CD4-positive, alpha-beta T cell treated with Interleukin-6 for 4 hours (primary cell): ENCODE measurements at regions not wholly inside any gene's neighbourhood (a gene's known extent, or its start where the extent isn't known, plus 50 kb on each side); places are given as distances from the start of the nearest gene placed in this dataset.

Source experiments
- DNase-seq: peaks from one replicate; pipeline ENCODE4 v3.0.0-alpha.2; 2020; ENCODE audit warnings: mixed read lengths

- no peak for DNase-seq
Observed at GRCh38 chr14:98093111-98093510, 1178.9 kb downstream of the BCL11B start.

GRCh38 chr14:98099527-98099926 lies 1172.5 kb downstream of the BCL11B start:
- no peak for DNase-seq

GRCh38 chr14:98101323-98101722 lies 1170.7 kb downstream of the BCL11B start:
- no peak for DNase-seq

- DNase-seq: peak; percentile 49
Observed at GRCh38 chr14:98103705-98104104, 1168.3 kb downstream of the BCL11B start.

DNA sequence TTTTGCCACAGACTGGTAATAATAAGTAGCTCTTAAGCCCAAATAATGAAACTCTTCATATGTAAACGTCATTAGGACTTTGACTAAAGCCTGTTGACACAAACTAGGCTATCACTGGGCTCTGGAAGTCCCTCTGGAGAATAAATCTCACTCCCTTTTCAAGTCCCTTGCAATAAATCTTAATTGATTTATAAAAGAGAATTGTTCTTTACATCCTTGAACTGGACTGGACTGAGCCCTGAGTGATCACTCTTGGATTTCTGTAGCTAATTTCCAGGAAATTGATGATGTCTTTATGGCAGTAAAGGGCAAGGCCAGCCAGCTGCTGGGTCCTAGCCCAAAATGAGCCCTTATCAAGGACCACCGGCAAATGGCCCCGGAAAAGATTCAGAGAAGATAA lies 1162.7 kb downstream of the BCL11B start:
- no peak for DNase-seq

DNA sequence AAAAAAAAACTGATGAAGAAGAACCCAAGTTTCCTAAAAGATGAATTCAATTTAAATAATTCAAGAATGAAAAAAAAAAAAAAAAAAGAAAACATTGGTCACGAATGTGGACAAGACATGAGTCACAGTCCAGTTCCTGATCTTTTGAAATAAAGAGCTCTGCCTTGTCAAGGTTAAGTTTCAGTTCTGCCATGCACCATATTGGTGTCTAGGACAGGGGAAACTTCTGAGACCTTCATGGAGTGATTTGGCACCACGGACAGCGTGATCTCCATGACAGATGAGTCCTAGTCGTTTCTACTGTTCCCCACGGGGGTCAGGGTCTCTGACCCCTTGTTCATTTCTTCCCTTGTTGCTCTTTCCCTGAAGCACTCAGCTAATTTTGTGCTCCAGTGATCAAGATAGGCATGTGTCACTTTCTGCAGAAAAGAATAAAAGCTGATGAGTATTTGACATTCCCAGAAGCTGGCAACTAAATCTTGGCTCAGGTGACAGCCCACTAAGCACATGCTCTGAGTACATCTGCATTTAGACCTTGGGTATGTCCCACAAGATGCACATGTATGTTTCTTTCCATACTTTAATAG lies 1159.7 kb downstream of the BCL11B start:
- DNase-seq: no peak

GRCh38 chr14:98114122-98114895 lies 1157.7 kb downstream of the BCL11B start:
- no peak for DNase-seq

- no peak for DNase-seq
Observed at GRCh38 chr14:98114946-98115345, 1157.1 kb downstream of the BCL11B start.

DNA sequence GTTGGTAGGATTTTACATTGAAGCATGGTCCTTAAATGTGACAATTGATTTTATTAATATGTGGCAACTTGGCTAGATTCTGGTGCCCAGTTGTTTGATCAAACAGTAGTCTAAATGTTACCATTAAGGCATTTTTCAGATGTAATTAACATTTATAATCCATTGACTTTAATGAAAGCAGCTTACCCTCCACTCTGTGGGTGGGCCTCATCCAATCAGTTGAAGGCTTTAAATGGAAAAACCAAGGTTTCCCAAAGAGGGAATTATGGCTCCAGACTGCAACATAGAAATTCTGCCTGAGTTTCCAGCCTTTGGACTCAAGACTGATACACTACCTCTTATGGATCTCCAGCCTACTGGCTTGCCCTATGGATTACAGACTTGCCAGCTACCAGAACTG lies 1153.2 kb downstream of the BCL11B start:
- no peak for DNase-seq

DNA sequence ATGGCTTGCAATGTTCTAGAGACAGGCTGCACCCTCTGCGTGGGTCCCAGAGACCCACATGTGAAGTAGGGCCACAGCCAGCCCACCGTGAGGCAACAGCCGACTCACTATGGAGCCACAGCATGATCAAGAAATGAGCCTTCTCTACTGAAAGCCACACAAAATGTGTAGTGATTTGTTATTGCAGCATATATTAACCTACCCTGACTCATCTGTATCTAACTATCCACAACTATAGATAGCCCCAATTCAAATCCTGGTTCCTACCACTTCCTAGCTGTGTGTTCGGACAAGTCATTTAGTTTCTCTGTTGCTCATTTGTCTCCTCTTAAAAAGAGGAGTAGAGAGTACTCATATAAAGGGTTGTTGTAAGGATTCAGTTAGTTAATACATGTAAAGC lies 1152.3 kb downstream of the BCL11B start:
- no peak for DNase-seq

DNA sequence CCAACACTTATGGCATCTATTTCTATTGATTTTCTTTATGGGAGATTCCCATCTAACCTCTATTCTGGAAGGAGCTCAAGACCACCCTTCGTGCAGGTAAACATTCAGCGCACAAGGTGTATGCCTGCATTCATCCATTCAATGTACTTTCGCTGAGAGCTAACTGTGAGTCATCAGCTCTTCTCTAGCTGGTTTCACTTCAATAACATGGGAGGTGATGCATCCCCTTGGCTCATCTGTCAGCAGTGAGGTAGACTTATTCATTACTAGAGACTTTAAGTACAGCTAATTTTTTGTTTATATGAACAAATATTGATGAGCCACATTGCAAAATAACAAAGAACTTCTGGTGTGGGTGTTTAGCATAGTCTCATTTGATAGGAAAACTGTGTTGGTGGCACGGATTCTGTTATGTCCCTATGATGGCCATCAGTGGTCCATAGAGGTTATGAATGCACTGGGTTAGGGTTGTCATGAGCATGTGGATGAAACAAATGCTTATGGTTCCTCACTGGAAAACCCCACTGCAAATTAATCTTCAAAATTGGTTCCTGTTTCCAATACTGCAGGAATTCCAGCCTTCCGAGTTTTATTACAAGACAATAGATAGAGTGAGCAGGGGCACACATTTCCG lies 1151.0 kb downstream of the BCL11B start:
- peak; percentile 24 for DNase-seq

DNA sequence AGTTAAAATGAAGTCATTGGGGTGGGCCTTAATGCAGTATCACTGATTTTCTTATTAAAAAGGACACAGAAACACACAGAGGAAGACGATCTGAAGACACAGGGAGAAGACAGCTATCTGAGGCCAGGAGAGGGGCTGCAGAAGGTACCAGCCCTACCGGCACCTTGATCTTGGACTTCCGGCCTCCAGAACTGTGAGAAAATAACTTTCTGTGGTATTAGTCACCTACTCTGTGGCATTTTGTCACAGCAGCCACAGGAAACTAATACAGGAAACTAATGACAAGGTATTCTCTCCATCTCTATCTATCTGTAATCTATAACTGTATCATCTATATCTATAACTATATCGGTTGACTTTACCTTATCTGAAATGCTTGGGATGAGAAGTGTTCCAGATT lies 1149.5 kb downstream of the BCL11B start:
- no peak for DNase-seq

DNA sequence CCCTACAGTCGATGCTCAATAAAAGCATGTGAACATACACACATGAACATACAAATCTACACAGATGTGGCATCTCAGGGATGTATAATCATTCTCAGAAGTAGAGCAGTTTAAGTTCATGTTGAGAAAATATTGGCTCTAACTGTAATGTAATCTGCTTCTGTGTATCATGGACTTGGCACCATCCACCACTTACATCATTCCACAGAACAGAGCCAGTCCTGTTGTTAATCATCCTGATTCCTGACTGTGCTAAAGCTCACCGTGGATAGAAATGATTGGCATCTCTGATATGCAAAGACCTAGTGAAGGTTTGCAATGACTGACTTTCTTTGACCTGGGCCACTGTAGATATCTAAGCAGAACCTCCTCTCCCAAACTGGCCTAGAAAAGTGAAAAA lies 1141.3 kb downstream of the BCL11B start:
- no peak for DNase-seq

DNA sequence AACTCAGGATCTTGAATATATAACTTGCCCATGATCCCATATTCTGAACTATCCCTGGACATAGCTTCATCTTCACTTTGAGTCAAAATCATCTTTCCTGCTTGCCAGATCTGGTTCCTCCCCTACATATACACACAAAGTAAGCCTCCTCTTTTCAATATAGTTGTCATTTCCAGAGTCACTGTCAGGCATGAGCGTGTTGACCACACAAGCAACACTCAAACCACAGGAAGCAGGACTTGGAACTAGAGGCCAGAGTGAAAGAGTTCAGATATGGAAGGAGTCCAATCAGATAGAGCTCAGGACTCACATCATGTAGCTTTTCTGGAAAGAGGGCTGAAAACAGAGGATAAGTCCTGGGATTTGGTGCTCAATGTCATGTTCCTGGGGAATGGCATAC lies 1140.6 kb downstream of the BCL11B start:
- DNase-seq: no peak

- no peak for DNase-seq
Observed at GRCh38 chr14:98133806-98134205, 1138.2 kb downstream of the BCL11B start.

DNA sequence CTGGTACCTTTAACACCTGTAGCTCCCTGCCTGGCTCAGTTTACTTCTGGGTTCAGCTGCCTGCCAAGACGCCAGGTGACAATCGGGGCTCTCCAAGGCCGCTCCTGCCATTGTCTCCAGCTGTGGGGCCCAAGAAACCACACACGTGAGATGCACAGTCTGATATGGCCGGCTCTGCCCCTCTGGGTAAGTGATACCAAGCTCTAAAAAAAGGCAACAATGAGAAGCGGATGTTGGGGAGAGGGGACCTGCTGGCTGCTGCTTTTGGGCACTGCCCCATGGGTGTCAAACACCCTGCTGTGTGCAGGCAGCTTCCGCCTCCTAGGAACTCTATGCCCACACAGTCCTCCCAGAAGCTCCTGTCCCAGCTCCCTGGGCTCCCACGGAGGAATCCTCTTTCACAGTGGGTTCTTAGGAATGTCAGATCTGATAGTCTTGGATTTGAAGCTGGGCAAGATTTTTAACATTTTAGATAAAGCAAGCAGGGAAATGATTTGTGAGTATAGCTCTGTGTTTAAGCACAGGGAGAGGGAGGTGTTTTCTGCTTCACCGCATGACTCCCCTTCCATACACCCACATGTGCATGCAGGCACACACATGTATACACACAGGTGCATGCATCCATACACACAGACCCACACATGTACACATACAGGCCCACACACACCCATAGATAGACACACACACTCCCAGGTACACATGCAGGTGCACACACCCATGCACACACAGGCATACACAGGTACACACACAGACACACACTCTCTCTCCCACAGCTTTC lies 1135.8 kb downstream of the BCL11B start:
- DNase-seq: peak; percentile 65

GRCh38 chr14:98137131-98138025 lies 1134.6 kb downstream of the BCL11B start:
- no peak for DNase-seq

DNA sequence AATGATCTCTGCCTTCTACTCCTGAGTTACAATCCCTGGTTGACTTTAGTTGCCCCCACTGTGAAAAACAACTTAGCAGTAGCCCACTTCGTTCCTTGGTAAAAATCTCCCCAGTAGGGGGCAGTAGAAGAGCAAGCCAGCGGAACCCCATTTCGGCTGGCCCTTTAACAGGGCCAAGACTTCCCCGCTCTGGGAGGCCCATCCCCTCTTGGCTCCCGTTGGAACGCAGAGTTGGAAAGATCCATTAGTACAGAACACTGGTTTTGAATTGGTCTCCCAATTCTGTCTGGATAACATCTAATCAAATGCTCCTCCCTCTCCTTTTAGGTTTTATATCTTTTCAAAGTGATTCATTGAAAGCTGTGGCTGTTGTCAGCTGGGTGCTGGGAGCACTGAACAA lies 1133.3 kb downstream of the BCL11B start:
- peak; percentile 77 for DNase-seq

GRCh38 chr14:98140862-98141530 lies 1131.0 kb downstream of the BCL11B start:
- DNase-seq: peak; percentile 35

DNA sequence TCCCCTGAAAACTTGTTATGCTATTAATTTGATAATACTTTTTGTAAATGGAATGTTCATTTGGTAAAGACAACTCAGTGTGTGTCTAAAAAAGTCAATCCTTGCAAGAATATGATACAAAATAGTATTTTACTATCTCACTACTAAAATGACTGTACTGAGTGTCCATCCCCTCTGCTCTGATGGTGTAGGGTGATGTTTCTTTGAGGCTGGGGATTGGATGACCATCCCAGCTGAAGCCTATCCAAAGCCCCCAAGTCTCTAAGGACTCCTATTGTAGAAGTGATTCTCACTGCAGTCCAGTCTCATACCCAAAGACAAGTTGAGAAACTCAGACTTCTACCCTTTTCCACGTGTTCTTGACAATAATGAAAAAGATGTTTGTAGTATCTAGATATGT lies 1128.4 kb downstream of the BCL11B start:
- no peak for DNase-seq

DNA sequence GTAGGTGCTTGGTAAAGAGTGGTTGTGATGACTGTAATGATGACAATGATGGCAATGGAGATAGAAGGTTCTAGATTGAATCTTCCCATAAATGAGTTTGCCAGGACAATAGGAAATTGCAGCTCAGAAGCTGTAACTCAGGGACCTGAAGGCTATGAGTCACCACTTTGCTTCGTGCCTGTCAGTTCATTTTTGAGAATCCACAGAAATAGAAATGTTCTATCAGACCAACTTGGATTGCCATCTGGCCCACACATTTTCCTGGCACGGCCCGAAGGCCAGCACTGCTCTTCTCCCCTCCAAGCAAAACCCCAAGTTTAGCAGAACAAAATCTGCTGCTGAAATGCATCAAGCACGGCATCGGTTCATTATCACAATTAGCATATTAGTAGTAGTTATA lies 1127.0 kb downstream of the BCL11B start:
- DNase-seq: no peak

- no peak for DNase-seq
Observed at GRCh38 chr14:98146416-98146815, 1125.6 kb downstream of the BCL11B start.
